Type B pancreatic cell (in vitro differentiated cells): ENCODE measurements at regions not wholly inside any gene's neighbourhood (a gene's known extent, or its start where the extent isn't known, plus 50 kb on each side); places are given as distances from the start of the nearest gene placed in this dataset.

Experiments used
- DNase-seq: peaks from one replicate; pipeline ENCODE4 v3.0.0; 2021; ENCODE audit warnings: mixed read lengths; ENCODE audit not compliant: unreplicated experiment; ENCODE audit errors: extremely low spot score
- H3K27ac Mint-ChIP-seq: 2 replicates; pipeline ENCODE4 v1.8.0; 2021; ENCODE audit warnings: mild to moderate bottlenecking, mixed read lengths
- H3K27me3 Mint-ChIP-seq: 2 replicates; pipeline ENCODE4 v1.8.0; 2021; ENCODE audit warnings: mixed read lengths
- H3K36me3 Mint-ChIP-seq: 2 replicates; pipeline ENCODE4 v1.8.0; 2021; ENCODE audit warnings: mixed read lengths
- H3K4me1 Mint-ChIP-seq: one replicate; pipeline ENCODE4 v1.8.0; 2021; ENCODE audit warnings: mixed read lengths; ENCODE audit not compliant: unreplicated experiment
- H3K4me3 Mint-ChIP-seq: 2 replicates; pipeline ENCODE4 v1.8.0; 2021; ENCODE audit warnings: mild to moderate bottlenecking, mixed read lengths
- H3K9me3 Mint-ChIP-seq: 2 replicates; pipeline ENCODE4 v1.8.0; 2021; ENCODE audit warnings: mixed read lengths
- TF ChIP-seq, protein P1 (sequence below): fragments of 200-600 bp; sonication (generic); conservative IDR thresholded peaks from 2 replicates; pipeline ENCODE4 v1.5.0; 2021; ENCODE audit warnings: antibody characterized with exemption, mild to moderate bottlenecking

DNA sequence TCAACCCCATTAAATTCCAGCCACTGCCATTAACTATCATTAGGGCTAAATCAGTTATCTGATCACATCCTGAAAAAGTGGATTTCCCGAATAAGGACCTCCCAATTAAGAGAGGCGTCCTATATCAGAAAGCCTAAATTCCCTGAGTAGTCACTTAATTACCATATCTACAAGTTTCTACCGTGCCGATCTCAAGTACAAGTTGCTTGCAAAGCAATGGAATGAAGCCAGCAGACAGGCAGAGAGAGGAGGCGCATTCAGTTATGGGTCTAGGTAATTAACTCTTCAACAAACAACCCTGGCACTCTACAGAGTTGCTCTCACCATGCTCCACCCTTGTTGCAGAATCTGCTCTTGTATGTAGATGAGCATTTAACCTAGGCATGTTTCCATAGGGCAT is 494.6 kb upstream of the RUNX1 start:
- TF ChIP-seq, protein P1, sequence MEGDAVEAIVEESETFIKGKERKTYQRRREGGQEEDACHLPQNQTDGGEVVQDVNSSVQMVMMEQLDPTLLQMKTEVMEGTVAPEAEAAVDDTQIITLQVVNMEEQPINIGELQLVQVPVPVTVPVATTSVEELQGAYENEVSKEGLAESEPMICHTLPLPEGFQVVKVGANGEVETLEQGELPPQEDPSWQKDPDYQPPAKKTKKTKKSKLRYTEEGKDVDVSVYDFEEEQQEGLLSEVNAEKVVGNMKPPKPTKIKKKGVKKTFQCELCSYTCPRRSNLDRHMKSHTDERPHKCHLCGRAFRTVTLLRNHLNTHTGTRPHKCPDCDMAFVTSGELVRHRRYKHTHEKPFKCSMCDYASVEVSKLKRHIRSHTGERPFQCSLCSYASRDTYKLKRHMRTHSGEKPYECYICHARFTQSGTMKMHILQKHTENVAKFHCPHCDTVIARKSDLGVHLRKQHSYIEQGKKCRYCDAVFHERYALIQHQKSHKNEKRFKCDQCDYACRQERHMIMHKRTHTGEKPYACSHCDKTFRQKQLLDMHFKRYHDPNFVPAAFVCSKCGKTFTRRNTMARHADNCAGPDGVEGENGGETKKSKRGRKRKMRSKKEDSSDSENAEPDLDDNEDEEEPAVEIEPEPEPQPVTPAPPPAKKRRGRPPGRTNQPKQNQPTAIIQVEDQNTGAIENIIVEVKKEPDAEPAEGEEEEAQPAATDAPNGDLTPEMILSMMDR = no peak
- Mint-ChIP-seq H3K36me3 (no peaks in the 10 kb centered on the region), H3K4me3 (no peak overlapping the region), H3K4me1 (no peaks in the 10 kb centered on the region), H3K27me3 (peaks cover 13% of the 10 kb centered on the region), H3K27ac (no peak overlapping the region), H3K9me3 (no peaks in the 10 kb centered on the region)
- no peak for DNase-seq

DNA sequence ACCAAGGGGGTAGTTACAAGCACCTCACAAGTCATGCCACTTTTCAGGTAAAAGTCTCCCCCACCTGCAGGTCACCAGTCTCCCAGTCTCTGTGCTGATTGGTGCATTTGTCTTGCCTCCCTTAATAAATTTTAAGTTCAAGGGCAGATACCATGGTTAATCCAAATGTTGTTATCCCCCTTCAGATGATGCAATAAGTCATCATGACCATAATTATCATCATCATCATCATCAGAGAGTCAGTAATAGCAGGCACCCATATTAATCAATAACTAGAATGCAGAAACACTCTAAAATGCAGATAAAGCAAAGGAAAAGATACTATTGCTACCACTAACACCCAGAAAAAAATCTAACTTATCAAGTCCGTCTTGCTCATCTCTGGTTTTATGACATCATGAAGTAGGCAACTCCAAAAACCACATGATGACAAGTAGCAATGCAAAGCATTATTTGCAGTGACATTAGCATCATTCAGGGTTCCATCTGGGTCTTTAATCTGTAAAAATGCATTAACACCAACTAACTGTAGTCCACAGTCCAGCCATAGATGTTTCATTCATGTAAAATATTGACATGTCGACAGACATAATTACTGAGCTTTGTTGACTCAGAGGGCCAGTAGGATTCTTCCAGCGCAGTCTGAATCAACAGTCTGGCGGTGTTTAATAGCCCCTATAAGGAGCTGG is 492.0 kb upstream of the RUNX1 start:
- Mint-ChIP-seq H3K27ac (no peak overlapping the region), H3K4me3 (no peak overlapping the region), H3K27me3 (peaks cover 10% of the 10 kb centered on the region)

DNA sequence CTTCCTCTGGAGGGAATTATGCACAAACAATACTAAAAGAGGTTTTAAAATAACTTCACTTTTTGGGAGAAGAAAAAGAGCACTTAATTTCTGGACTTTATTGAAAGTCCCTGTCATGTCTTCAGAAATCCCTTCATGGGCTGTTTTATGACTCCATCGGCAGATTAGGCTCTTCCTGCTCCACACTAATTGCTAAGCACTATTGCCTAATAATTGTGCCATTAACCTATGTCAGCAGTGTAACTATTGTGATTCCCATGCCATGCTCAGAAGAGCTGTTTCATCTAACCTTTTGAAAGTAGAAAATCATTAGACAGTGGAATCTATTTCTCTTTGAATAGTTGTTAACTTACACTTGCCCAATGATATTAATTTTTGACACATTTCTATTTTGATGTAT is 489.3 kb upstream of the RUNX1 start:
- Mint-ChIP-seq H3K4me3 (no peak overlapping the region), H3K27ac (no peak overlapping the region), H3K9me3 (no peaks in the 10 kb centered on the region), H3K36me3 (no peaks in the 10 kb centered on the region), H3K4me1 (no peaks in the 10 kb centered on the region), H3K27me3 (peaks cover 11% of the 10 kb centered on the region)
- no peak for DNase-seq
- TF ChIP-seq, protein P1 = no peak

More for the DNA sequence above, 492.0 kb upstream of the RUNX1 start:
- Mint-ChIP-seq H3K4me1 (no peaks in the 10 kb centered on the region), H3K36me3 (no peaks in the 10 kb centered on the region), H3K9me3 (no peaks in the 10 kb centered on the region)
- no peak for DNase-seq
- TF ChIP-seq, protein P1 = no peak

DNA sequence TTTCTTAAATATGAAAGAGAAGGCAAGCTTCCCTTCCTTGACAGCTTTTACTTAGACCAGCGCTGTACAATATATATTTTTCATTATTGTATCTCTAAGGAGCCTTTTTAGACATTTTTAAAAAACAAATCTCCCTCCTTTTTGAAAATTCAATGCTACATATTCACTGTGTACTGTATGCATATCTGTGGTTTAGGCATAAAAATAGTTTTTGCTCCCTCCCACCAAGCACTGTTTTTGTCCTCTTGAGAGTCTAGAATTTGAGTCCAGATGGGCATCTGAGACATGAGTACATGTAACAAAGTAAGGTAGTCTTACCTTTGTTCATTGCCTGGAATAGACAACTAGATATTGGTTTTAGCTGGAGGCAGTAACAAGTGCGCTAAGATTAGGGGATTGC is 488.5 kb upstream of the RUNX1 start:
- H3K36me3 Mint-ChIP-seq = no peaks in the 10 kb centered on the region
- DNase-seq = no peak

DNA sequence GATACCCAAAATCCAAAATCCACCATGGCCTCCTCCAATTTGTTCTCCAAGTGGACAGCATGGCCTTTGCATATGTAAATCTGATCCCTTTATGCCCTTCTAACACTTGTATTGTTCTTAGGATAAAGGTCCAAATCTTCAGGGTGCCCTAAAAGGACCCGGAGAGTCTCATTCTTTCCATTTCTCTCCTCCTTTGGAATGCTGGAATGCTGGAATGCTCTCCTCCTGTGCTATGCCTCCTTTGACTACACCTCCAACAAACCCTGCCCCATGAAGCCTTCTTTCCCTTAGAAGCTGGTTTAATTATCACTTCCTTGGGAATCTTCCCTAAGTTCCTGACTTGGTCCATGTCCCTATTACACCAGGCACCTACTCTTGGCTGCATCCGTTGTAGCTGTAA is 484.8 kb upstream of the RUNX1 start:
- no peak for DNase-seq
- no peaks in the 10 kb centered on the region for H3K9me3 Mint-ChIP-seq
- TF ChIP-seq, protein P1 = no peak
- no peak overlapping the region for H3K4me3 Mint-ChIP-seq
- H3K27ac Mint-ChIP-seq = no peak overlapping the region
- H3K4me1 Mint-ChIP-seq = peaks cover 6% of the 10 kb centered on the region
- peaks cover 16% of the 10 kb centered on the region for H3K27me3 Mint-ChIP-seq
- no peaks in the 10 kb centered on the region for H3K36me3 Mint-ChIP-seq

More for the DNA sequence above, 488.5 kb upstream of the RUNX1 start:
- TF ChIP-seq, protein P1 = no peak
- Mint-ChIP-seq H3K27me3 (peaks cover 11% of the 10 kb centered on the region), H3K4me3 (no peak overlapping the region), H3K27ac (no peak overlapping the region), H3K9me3 (no peaks in the 10 kb centered on the region), H3K4me1 (no peaks in the 10 kb centered on the region)
